ENCODE measurements at regions not wholly inside any gene's neighbourhood (a gene's known extent, or its start where the extent isn't known, plus 50 kb on each side); places are given as distances from the start of the nearest gene placed in this dataset.
"Not testable (repeated sequence)": the region's sequence is repeated elsewhere in the genome, so short reads cannot be mapped to it uniquely, and the experiment has no call there.

DNA sequence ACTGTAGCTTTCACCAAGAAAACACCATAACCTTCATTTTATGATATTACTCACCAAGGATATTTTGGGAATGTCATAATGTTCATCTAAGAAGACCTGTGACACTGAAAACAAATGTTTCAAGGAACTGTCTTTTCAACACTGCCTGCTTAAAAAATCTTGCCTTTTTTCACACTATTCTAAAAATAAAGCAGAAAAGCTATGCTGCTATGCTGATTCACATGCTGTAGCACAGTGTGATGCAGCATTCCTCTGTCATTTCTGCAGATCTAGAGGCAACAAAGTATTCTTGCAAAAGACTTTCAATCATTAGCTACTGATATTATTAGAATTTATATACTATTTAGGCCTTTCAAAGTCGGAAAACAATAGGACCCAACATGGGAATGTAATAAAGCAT, 525.7 kb downstream of the UQCRFS1 start:
- no peak for TF ChIP-seq SPI1 (IDR thresholded peaks at IDR 0.05; ENCODE audit: borderline replicate concordance, low read depth)
- TF ChIP-seq GABPA (IDR thresholded peaks at IDR 0.05; ENCODE audit: low read depth), result no peak
- no peak for TF ChIP-seq POLR2AphosphoS5 (IDR thresholded peaks at IDR 0.05; ENCODE audit: low read depth)
- TF ChIP-seq, protein P1, sequence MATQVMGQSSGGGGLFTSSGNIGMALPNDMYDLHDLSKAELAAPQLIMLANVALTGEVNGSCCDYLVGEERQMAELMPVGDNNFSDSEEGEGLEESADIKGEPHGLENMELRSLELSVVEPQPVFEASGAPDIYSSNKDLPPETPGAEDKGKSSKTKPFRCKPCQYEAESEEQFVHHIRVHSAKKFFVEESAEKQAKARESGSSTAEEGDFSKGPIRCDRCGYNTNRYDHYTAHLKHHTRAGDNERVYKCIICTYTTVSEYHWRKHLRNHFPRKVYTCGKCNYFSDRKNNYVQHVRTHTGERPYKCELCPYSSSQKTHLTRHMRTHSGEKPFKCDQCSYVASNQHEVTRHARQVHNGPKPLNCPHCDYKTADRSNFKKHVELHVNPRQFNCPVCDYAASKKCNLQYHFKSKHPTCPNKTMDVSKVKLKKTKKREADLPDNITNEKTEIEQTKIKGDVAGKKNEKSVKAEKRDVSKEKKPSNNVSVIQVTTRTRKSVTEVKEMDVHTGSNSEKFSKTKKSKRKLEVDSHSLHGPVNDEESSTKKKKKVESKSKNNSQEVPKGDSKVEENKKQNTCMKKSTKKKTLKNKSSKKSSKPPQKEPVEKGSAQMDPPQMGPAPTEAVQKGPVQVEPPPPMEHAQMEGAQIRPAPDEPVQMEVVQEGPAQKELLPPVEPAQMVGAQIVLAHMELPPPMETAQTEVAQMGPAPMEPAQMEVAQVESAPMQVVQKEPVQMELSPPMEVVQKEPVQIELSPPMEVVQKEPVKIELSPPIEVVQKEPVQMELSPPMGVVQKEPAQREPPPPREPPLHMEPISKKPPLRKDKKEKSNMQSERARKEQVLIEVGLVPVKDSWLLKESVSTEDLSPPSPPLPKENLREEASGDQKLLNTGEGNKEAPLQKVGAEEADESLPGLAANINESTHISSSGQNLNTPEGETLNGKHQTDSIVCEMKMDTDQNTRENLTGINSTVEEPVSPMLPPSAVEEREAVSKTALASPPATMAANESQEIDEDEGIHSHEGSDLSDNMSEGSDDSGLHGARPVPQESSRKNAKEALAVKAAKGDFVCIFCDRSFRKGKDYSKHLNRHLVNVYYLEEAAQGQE (IDR thresholded peaks at IDR 0.05; ENCODE audit: insufficient replicate concordance, low read depth), result no peak
- TF ChIP-seq, protein P2, sequence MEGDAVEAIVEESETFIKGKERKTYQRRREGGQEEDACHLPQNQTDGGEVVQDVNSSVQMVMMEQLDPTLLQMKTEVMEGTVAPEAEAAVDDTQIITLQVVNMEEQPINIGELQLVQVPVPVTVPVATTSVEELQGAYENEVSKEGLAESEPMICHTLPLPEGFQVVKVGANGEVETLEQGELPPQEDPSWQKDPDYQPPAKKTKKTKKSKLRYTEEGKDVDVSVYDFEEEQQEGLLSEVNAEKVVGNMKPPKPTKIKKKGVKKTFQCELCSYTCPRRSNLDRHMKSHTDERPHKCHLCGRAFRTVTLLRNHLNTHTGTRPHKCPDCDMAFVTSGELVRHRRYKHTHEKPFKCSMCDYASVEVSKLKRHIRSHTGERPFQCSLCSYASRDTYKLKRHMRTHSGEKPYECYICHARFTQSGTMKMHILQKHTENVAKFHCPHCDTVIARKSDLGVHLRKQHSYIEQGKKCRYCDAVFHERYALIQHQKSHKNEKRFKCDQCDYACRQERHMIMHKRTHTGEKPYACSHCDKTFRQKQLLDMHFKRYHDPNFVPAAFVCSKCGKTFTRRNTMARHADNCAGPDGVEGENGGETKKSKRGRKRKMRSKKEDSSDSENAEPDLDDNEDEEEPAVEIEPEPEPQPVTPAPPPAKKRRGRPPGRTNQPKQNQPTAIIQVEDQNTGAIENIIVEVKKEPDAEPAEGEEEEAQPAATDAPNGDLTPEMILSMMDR (IDR thresholded peaks at IDR 0.05; ENCODE audit: insufficient read depth, low read length), result no peak
- DNase-seq (ENCODE audit: low read depth in 1 of 2, low spot score in 1 of 2), result no peak
- no peak overlapping the region for H3K27ac ChIP-seq (replicated peaks)
- H3K4me3 ChIP-seq (replicated peaks; ENCODE audit: insufficient read depth, low read length), result no peak overlapping the region
- H3K27me3 ChIP-seq (ENCODE audit: insufficient read depth, poor library complexity, severe bottlenecking), result no peaks in the 10 kb centered on the region

DNA sequence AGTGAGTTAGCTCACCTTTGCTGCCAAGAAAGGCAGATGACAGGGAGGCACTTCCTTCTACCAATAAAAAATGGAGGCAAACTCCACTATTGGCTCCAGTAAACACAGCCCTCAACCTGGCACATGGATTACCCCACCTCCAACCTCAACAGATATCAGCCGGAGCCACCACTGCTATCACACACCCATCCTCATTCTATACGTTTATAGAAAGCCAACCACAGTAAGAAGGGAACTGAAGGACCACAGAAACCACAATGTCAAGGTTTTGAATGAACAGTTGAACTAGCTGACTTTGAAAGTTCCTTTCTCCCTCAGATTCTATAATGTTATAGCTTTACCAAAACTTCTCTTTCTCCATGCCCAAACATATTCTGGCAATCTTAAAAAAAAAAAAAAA, 526.2 kb downstream of the UQCRFS1 start:
- no peak overlapping the region for H3K4me3 ChIP-seq (replicated peaks; ENCODE audit: insufficient read depth, low read length)
- H3K27ac ChIP-seq (replicated peaks), result no peak overlapping the region
- peak in 1 of 2 experiments; percentile 71 for DNase-seq (ENCODE audit: low read depth in 1 of 2, low spot score in 1 of 2)
- H3K27me3 ChIP-seq (ENCODE audit: insufficient read depth, poor library complexity, severe bottlenecking), result no peaks in the 10 kb centered on the region
- TF ChIP-seq POLR2AphosphoS5 (IDR thresholded peaks at IDR 0.05; ENCODE audit: low read depth), result peak; percentile 37; the same call in 1 of the 2 replicates
- TF ChIP-seq, protein P2 (IDR thresholded peaks at IDR 0.05; ENCODE audit: insufficient read depth, low read length), result no peak
- peak; percentile 76 for TF ChIP-seq SPI1 (IDR thresholded peaks at IDR 0.05; ENCODE audit: borderline replicate concordance, low read depth)
- TF ChIP-seq, protein P1 (IDR thresholded peaks at IDR 0.05; ENCODE audit: insufficient replicate concordance, low read depth), result no peak
- no peak for TF ChIP-seq GABPA (IDR thresholded peaks at IDR 0.05; ENCODE audit: low read depth)

DNA sequence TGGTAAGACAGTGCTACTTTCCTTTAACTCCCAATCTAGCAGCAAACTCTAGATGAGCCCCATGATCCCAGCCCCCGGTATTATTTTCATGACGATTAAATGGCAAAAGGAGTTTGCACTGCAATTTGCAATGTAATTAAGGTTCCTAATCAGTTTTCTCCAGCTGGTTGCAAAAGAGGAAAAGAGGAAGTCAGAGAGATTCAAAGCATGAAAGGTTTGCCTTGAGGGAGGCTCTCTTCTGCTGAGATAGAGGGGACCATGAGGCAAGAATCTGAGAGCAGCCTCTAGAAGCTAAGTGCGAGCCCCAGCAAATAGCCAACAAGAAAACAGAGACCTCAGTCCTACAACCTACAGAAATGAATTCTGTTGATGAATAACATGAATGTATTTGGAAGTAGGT, 527.1 kb downstream of the UQCRFS1 start:
- TF ChIP-seq, protein P2 (IDR thresholded peaks at IDR 0.05; ENCODE audit: insufficient read depth, low read length), result no peak
- TF ChIP-seq, protein P1 (IDR thresholded peaks at IDR 0.05; ENCODE audit: insufficient replicate concordance, low read depth), result no peak
- TF ChIP-seq SPI1 (IDR thresholded peaks at IDR 0.05; ENCODE audit: borderline replicate concordance, low read depth) (peak; percentile 55; the same call in 1 of the 2 replicates), GABPA (IDR thresholded peaks at IDR 0.05; ENCODE audit: low read depth) (no peak)
- no peak overlapping the region for H3K27ac ChIP-seq (replicated peaks)
- H3K4me3 ChIP-seq (replicated peaks; ENCODE audit: insufficient read depth, low read length), result no peak overlapping the region
- H3K27me3 ChIP-seq (ENCODE audit: insufficient read depth, poor library complexity, severe bottlenecking), result no peaks in the 10 kb centered on the region
- DNase-seq (ENCODE audit: low read depth in 1 of 2, low spot score in 1 of 2), result no peak

DNA sequence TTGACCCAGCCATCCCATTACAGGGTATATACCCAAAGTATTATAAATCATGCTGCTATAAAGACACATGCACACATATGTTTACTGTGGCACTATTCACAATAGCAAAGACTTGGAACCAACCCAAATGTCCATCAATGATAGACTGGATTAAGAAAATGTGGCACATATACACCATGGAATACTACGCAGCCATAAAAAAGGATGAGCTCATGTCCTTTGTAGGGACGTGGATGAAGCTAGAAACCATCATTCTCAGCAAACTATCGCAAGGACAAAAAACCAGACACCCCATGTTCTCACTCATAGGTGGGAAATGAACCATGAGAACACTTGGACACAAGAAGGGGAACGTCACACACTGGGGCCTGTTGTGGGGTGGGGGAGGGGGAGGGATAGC, 527.9 kb downstream of the UQCRFS1 start:
- H3K4me3 ChIP-seq (replicated peaks; ENCODE audit: insufficient read depth, low read length); H3K27ac ChIP-seq (replicated peaks); DNase-seq (ENCODE audit: low read depth in 1 of 2, low spot score in 1 of 2); H3K27me3 ChIP-seq (ENCODE audit: insufficient read depth, poor library complexity, severe bottlenecking): not testable (repeated sequence)
